ENCODE measurements at regions not wholly inside any gene's neighbourhood (a gene's known extent, or its start where the extent isn't known, plus 50 kb on each side); places are given as distances from the start of the nearest gene placed in this dataset.

DNA sequence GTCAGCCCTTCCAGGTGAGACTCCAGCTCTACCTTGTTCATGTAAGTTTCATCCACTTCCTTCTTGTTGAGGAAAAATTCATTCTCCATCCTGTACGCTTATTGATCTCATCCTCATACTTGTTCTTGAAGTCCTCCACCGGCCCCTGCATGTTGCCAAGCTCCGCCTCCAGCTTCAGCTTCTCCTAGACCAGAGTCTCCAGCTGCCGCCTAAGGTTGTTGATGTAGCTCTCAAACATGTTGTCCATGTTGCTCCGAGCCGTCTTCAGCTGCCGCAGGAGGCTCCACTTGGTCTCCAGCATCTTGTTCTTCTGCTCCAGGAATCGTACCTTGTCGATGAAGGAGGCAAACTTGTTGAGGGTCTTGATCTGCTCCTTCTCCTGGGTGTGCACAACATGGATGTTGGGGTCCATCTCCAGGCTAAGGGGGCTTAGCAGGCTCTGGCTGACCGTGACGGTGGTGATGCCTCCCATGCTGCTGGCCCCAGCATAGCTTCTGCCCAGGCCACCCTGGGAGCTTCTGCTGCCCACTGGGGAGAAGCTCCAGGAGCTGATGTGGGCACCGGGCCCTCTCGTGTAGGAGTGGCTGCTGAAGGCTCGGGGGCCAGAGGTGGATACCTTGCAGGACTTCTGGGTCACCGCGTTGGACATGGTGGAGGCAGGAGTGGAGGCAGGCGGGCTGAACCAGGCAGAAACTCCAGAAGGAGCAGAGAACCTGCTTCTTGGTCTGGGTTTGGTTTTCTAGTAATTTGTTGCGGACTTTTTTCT lies 422.6 kb upstream of the ARPP21 start:
- Mint-ChIP-seq H3K27ac (ENCODE audit: unreplicated experiment) (no peak overlapping the region), H3K27me3 (ENCODE audit: low read depth) (peaks cover 2% of the 10 kb centered on the region), H3K36me3 (ENCODE audit: low read depth) (no peaks in the 10 kb centered on the region), H3K9me3 (ENCODE audit: low read depth) (peaks cover 9% of the 10 kb centered on the region), H3K4me1 (ENCODE audit: low read depth) (no peaks in the 10 kb centered on the region), H3K4me3 (ENCODE audit: unreplicated experiment) (no peak overlapping the region)
- no peak for DNase-seq (ENCODE audit: low spot score)
- TF ChIP-seq, protein P1, sequence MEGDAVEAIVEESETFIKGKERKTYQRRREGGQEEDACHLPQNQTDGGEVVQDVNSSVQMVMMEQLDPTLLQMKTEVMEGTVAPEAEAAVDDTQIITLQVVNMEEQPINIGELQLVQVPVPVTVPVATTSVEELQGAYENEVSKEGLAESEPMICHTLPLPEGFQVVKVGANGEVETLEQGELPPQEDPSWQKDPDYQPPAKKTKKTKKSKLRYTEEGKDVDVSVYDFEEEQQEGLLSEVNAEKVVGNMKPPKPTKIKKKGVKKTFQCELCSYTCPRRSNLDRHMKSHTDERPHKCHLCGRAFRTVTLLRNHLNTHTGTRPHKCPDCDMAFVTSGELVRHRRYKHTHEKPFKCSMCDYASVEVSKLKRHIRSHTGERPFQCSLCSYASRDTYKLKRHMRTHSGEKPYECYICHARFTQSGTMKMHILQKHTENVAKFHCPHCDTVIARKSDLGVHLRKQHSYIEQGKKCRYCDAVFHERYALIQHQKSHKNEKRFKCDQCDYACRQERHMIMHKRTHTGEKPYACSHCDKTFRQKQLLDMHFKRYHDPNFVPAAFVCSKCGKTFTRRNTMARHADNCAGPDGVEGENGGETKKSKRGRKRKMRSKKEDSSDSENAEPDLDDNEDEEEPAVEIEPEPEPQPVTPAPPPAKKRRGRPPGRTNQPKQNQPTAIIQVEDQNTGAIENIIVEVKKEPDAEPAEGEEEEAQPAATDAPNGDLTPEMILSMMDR (IDR thresholded peaks at IDR 0.05): no peak

DNA sequence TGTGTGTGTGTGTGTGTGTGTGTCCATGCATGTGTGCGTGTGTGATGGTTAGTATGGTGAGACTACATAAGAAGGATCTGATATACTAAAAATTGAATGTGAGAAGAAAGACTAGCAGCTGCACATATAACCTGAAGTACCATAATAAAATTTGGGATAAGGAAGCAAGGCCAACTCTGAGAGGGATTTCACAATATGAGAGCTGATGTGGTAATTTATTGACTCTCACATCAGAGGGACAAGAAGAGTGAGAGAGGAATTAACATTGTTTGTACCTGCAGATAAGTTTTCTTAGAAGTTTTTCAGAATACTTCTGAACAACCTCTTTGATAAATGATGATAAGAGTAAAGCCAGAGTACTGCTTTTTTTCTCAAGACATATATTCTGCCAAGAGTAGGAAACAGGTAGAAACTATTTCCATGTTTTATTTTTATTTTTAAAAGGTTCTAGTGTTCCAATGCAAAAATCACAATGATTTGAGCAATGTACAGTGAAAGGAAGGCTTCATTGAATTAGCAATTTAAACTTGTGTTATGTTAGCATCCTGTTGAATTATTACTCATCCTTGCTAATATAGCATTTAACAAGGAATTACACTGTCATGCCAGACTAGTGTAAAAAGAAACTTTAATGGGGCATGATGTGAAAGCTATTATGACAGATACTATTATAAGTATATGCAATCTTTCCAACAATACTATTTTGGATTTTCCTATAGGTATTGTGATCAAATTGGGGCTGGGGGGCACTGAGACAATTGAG lies 415.5 kb upstream of the ARPP21 start:
- no peaks in the 10 kb centered on the region for H3K36me3 Mint-ChIP-seq (ENCODE audit: low read depth)
- TF ChIP-seq, protein P1 (IDR thresholded peaks at IDR 0.05): no peak
- H3K4me3 Mint-ChIP-seq (ENCODE audit: unreplicated experiment): no peak overlapping the region

DNA sequence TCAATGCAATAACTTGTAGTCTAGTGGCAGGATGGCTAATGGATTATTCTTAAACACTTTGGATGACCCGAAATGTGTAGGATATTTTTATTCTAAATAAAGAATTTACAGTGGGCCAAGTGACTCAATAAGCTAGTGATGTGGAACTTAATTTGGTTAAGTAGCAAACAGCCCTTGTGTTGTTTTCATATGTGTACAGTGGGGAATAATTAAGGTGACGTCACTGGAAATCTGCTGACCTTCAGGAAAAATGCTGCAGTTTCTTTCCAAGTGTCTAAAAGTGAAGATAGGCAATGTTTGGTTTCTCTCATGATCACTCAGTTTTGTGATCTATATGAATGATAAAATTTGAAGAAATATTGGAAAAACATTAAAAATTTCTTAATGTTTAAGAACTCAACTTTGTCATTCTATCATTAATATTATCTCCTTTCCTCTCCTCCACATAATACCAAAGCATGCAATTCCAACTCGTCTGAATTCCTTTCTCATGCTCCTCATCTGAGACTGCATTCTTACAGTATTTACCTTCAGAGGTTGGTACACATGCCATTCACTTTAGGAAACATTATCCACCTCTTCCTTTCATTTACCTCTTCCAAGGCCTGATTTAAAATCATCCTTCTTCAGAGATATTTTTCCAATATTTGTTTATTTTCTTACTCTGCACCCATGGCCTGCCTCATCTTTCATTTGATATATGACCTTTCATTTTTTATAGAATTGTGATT lies 414.6 kb upstream of the ARPP21 start:
- Mint-ChIP-seq H3K27ac (ENCODE audit: unreplicated experiment) (no peak overlapping the region), H3K4me1 (ENCODE audit: low read depth) (peaks cover 3% of the 10 kb centered on the region), H3K27me3 (ENCODE audit: low read depth) (peaks cover 2% of the 10 kb centered on the region)

More for the DNA sequence above, 415.5 kb upstream of the ARPP21 start:
- DNase-seq (ENCODE audit: low spot score): no peak
- no peak overlapping the region for H3K27ac Mint-ChIP-seq (ENCODE audit: unreplicated experiment)
- peaks cover 6% of the 10 kb centered on the region for H3K9me3 Mint-ChIP-seq (ENCODE audit: low read depth)
- peaks cover 3% of the 10 kb centered on the region for H3K4me1 Mint-ChIP-seq (ENCODE audit: low read depth)
- peaks cover 4% of the 10 kb centered on the region for H3K27me3 Mint-ChIP-seq (ENCODE audit: low read depth)

DNA sequence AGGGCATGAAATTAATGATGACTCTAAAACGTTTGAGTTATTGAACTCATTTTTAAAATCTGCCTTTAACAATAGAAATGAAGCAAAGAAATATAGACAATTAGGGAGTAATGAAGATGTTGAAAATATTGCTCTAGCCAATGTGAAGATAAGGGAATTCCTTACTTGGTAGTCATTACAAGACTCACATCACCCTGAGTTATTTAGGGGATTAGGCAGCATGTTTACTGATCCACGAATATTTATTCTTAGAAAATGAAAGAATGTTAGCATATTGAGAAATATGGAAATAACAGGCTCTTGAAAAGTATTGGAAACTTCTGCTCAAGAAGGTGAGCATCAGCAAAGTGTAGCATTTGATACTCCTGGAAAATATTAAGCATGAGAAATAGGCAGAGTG lies 398.1 kb upstream of the ARPP21 start:
- no peaks in the 10 kb centered on the region for H3K36me3 Mint-ChIP-seq (ENCODE audit: low read depth)
- peaks cover 14% of the 10 kb centered on the region for H3K27me3 Mint-ChIP-seq (ENCODE audit: low read depth)
- no peak overlapping the region for H3K27ac Mint-ChIP-seq (ENCODE audit: unreplicated experiment)
- no peak for DNase-seq (ENCODE audit: low spot score)
- H3K4me3 Mint-ChIP-seq (ENCODE audit: unreplicated experiment): no peak overlapping the region
- no peaks in the 10 kb centered on the region for H3K4me1 Mint-ChIP-seq (ENCODE audit: low read depth)
- TF ChIP-seq, protein P1 (IDR thresholded peaks at IDR 0.05): no peak
- H3K9me3 Mint-ChIP-seq (ENCODE audit: low read depth): no peaks in the 10 kb centered on the region

More for the DNA sequence above, 414.6 kb upstream of the ARPP21 start:
- Mint-ChIP-seq H3K9me3 (ENCODE audit: low read depth) (peaks cover 12% of the 10 kb centered on the region), H3K36me3 (ENCODE audit: low read depth) (peaks cover under 1% of the 10 kb centered on the region), H3K4me3 (ENCODE audit: unreplicated experiment) (no peak overlapping the region)
- no peak for DNase-seq (ENCODE audit: low spot score)
- TF ChIP-seq, protein P1 (IDR thresholded peaks at IDR 0.05): no peak

DNA sequence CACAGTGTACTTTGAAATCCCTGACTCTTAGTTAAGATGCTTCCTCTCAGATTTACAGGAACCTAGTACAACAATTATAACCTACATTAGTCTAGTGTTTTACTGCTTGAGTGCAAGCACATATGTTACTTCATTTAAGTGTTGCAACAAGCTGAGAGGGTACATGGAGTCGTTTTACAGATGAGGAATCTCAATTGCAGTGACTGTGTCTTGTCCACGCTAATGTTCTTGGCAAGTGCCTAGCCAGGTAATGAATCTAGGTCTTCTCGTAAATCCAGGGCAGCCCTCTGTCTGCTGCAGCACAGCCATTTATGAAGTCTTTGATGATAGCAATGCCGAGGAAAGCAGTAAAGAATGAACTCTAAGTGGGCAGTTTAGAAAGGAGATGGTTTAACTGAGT lies 384.4 kb upstream of the ARPP21 start:
- DNase-seq (ENCODE audit: low spot score): no peak
- TF ChIP-seq, protein P1 (IDR thresholded peaks at IDR 0.05): no peak
- H3K9me3 Mint-ChIP-seq (ENCODE audit: low read depth): no peaks in the 10 kb centered on the region
- peaks cover 10% of the 10 kb centered on the region for H3K27me3 Mint-ChIP-seq (ENCODE audit: low read depth)
- H3K4me1 Mint-ChIP-seq (ENCODE audit: low read depth): no peaks in the 10 kb centered on the region
- H3K36me3 Mint-ChIP-seq (ENCODE audit: low read depth): no peaks in the 10 kb centered on the region
- no peak overlapping the region for H3K4me3 Mint-ChIP-seq (ENCODE audit: unreplicated experiment)
- no peak overlapping the region for H3K27ac Mint-ChIP-seq (ENCODE audit: unreplicated experiment)
